Fibroblast of skin of back (primary cell): ENCODE measurements at regions not wholly inside any gene's neighbourhood (a gene's known extent, or its start where the extent isn't known, plus 50 kb on each side); places are given as distances from the start of the nearest gene placed in this dataset.
A peak's percentile ranks its signal among the peaks of the same experiment; 100 is the strongest.

Experiments used
- DNase-seq: peaks from one replicate; pipeline ENCODE4 v3.0.0-alpha.2; 2013

- no peak for DNase-seq
Measured at GRCh38 chr16:66265556-66266141, 100.8 kb upstream of the CDH5 start.

GRCh38 chr16:66265048-66265415, 101.5 kb upstream of the CDH5 start:
- no peak for DNase-seq

GRCh38 chr16:66264311-66265047, 102.0 kb upstream of the CDH5 start:
- DNase-seq, result peak; percentile 38

DNA sequence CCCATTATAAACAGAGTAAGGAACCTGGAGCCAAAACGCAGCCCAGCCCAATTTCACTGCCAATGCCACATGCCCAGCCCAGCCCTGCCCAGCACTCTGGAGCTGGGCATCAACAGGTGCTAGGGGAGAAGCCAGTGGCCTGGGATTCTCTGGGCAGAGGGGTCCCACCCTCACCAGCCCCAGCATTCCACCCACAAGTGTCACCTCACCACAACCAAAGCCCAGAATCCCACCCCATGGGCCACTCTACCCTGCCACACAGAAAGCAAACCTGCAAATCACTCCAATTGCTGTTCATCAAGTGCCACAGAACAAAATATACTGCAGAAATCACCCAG, 102.5 kb upstream of the CDH5 start:
- DNase-seq, result no peak

GRCh38 chr16:66263168-66263972, 103.1 kb upstream of the CDH5 start:
- DNase-seq, result no peak

DNA sequence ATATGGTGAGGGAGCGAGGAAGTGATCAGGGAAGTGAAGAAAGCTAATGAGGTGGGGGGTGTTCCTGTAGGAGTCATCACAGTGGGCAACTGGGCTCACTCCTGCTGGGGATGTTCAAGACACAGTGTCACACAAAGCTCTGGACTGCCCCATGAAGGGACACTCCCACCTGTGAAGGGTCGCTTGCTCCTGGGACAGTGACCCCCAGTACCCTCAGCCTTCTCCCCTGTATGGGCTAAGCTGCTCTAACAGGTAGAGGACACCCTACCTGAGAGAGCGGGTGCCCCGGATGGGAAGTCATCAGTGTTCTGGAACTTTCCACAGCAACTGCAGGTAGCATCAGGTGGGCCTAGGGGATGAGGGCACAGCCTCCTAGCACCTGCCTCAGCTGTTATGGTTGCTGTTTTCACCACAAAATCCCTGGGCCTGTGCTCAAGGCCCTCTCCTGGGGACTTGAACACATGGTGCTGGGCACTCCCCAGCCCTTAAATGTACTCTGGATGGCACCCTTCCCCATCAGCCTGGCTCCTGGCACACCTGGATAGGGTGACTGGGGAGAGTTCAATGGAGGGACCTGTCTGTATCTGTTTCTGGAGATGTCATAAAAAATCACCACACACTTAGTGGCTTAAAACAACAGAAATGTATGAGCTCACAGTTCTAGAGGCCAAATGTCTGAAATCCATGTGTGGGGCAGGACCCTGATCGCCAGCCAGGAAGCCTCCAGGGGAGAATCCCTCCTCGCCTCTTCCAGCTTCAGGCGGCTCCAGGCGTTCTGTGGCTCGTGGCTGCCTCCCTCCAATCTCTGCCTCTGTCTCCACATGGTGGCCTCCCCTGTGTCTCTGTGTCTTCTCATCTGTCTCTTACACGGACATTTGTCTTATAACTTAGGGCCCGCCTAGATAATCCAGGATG, 104.0 kb upstream of the CDH5 start:
- peak; percentile 66 for DNase-seq

DNA sequence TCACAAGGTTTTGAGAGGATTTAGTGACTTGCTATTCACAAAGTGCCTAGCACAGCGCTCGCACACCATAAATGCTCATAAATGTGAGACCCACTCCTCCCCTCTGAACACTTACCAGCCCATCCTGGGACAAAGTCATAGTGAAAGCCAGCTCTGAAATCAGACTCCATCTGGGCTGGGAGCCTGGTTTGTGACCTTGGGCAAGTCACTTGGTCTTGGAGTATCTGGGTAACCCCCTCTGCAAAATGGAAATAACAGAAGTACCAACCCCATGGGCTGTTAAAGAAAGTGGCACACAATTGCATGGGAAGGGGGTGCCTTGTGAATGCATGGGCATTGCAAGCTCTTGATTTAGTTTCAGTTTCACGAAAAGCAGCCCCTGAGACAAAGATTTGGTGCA, 104.7 kb upstream of the CDH5 start:
- no peak for DNase-seq

DNA sequence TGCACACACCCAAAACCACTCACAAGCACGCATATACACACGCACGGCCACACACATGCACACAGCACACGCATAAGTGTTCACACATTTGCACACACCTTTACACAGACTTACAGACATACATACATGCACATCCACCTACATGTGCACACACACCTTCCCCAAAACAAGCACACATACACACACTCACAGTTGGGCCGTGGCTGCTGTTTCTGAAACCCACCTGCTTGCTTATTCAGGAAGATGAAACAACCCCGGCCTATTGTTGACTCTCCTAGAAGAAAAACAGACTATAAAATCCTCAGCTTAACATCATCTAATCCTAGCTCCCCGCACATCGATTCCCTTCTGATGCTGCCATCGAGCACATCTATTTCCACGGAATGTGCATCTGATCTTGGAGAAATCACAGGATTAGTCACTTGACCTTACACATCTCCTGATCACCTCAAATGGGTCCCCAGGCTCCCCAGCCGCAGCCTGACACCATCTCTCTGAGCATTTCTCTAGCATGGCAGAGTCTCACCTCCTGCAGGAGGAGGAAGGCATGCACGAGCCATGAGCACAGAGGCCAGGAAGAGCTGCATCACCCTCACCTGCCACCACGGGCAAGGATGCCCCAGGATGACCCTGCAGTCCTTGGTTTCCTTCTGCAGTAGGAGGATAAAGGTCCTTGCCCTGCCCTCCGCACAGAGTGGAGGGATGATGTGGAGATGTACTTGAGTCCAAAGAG, 105.8 kb upstream of the CDH5 start:
- DNase-seq, result no peak

- no peak for DNase-seq
Measured at GRCh38 chr16:66258916-66259845, 107.3 kb upstream of the CDH5 start.

DNA sequence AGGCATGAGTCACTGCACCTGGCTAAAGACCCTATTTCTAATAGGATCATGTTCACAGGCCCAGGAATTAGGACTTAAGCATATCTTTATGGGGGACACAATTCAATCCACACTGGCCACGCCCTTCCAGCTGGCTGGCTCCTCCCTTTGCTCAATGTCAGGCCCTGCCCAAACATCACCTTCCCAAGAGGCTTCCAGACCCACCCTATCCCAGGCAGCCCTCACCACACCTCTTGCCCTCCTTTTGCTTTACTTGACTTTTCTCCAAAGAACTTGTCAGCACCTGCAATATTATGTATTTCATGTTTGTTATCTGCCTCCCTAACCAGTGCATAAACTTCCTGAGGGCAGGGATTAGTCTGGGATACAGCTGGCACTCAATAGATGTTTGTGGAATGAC, 109.6 kb upstream of the CDH5 start:
- no peak for DNase-seq

- DNase-seq, result no peak
Measured at GRCh38 chr16:66255647-66256046, 110.8 kb upstream of the CDH5 start.

DNA sequence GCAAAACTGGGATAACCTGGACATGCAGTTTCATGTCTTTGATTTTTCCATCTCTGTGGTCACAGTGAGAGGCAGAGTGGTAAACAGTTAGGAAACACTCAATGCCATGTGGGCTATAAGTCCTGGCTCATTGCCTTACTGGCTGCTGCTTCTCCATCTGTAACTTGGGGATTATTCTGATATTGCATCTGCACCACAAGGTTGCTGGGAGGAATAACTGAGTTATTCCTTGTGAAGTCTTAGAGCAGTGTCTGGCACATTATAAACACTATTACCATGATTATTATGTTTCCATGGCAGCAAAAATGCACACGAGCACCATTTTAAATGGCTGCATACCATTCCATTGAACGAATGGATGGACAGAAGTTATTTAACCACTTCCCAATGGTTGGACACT, 111.7 kb upstream of the CDH5 start:
- DNase-seq, result peak; percentile 48

- DNase-seq, result no peak
Measured at GRCh38 chr16:66254106-66254505, 112.4 kb upstream of the CDH5 start.

- peak; percentile 43 for DNase-seq
Measured at GRCh38 chr16:66251476-66252160, 114.9 kb upstream of the CDH5 start.

DNA sequence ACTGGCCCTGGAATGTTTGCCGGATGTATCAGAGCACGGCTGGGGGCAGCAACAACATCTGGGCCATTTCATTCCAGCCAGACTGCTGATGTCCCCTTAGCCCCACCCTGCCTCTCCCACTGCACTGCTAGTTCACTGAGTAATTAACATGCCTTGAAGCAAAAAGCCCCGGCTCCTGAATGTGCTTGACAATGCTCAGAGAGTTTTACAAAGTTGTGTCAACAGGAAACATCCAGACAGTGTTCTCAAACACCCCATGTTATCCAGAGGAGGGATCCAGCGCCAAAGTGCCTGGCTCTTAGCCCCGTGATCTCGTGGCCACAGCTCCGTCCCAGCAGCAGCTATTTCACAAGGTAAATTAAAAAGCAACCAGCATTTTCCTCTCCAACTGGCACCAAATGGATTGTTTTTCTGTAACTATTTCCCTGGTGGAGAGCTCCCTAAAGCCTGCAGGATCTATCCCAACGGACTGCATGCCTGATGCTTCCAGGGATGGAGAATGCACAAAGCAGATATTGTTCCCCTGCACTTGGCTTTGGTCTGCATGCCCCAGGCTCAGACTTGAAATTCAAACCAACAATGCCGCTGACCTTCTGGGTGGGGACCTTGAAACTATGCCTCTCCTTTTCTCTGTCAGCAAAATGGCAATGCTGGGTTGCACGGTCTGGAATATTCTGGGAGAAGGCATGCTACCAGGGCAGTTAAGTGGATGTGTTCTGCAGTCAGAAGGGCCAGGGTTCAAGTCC, 115.6 kb upstream of the CDH5 start:
- peak; percentile 98 for DNase-seq

DNA sequence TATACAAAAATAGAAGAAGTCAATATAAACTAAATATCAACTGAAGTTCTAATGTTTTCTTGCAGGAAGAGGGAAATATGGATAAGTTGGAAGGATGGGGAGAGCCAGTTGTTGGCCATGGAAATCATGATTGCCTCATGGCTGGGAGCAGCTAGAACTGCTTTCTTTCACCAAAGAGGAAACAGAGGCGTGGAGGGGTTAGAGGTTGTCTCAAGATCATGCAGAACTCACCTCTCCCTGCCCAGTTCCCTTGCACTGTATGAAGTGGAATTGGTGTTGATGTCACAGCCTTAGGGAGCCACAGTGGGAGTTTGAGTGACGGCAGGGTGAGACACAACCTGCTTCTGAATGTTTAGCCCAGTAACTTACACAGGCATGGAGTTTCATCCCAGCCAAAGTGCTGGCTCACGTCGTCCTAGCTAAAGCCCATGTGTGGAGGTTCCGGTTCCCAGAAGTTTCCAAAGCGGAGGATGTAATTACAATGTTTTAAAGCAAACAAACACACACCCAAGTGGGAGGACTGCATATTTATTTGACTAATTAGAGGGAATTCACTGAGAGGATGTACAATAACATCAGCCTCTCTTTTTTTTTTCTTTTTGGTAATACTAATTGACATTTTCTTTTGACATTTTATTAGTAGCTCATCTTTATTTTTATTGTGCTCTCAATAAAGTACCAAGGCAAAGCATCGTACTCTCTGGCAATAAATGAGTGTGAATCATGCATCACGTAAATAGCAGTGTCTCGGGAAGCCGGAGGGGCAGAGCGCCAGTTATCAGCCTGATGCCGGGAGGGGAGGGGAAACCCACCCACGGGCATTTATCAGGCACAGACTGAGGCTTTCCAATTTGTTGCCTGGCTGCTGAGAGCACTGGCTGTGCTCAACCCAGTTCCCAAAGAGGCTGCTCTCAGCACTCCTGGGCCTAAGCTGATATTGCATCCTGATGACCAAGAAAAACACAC, 118.7 kb upstream of the CDH5 start:
- no peak for DNase-seq

DNA sequence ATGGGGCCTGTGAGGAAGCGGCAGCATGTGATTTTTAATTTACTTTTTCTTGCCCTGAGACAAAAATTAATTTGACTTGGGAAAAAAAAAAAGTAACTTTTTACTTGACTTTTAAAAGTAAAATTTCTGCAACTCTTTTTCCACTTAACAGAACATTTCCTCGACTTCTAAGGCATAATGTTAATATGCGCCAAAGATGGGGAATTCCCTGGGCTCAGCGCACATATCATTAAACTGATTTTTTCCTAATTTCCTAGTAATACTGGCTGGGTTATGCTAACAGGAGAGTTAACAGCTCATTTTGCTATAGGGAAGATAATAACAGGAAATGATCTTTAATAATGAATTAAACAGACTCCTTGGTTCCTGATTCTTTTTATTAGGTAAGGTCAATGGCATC, 120.6 kb upstream of the CDH5 start:
- DNase-seq, result no peak

GRCh38 chr16:66245072-66245471, 121.4 kb upstream of the CDH5 start:
- no peak for DNase-seq
